Adrenal gland (tissue), 9 donors: ENCODE measurements at regions not wholly inside any gene's neighbourhood (a gene's known extent, or its start where the extent isn't known, plus 50 kb on each side); places are given as distances from the start of the nearest gene placed in this dataset.
"Not testable (repeated sequence)": the region's sequence is repeated elsewhere in the genome, so short reads cannot be mapped to it uniquely, and the experiment has no call there.

ENCODE experiments used
- DNase-seq, 7 donors: peaks; one replicate each; pipeline ENCODE4 v3.0.0-alpha.2; 2019 to 2020
- H3K27ac ChIP-seq, 5 donors: fragments of 200-600 bp; sonication (generic) in 4 of 5; 1 replicate in 3 of 5; 2 replicates in 2 of 5; pipeline versions ENCODE4 v1.5.1 to v1.8.0; 2016 to 2020; ENCODE audit warnings: mild to moderate bottlenecking in 1 of 5
- H3K27me3 ChIP-seq: fragments of 200-600 bp; 2 replicates; pipeline ENCODE4 v1.8.0; 2021
- H3K36me3 ChIP-seq, 2 donors: fragments of 200-600 bp; replicated peaks in 1 of 2; 1 replicate in 1 of 2; 2 replicates in 1 of 2; pipeline versions ENCODE4 v1.5.1 to v1.8.0; 2018 to 2022
- H3K4me1 ChIP-seq, 2 donors: fragments of 200-600 bp; replicated peaks in 1 of 2; 1 replicate in 1 of 2; 2 replicates in 1 of 2; pipeline versions ENCODE4 v1.5.1 to v1.8.0; 2018 to 2021
- H3K4me3 ChIP-seq, 4 donors: fragments of 200-600 bp; sonication (generic) in 3 of 4; one replicate each; pipeline ENCODE4 v1.5.1; 2016 to 2018
- H3K9me3 ChIP-seq, 3 donors: fragments of 200-600 bp; sonication (generic) in 1 of 3; replicated peaks in 1 of 3; 1 replicate in 2 of 3; 2 replicates in 1 of 3; pipeline versions ENCODE4 v1.5.1 to v1.8.0; 2016 to 2021
- POLR2A ChIP-seq, 2 donors: fragments of 450-650 bp; IDR thresholded peaks; one replicate each; pipeline ENCODE4 v1.6.1; 2017; ENCODE audit warnings: antibody characterized with exemption in 2 of 2, mild to moderate bottlenecking in 2 of 2, moderate library complexity in 1 of 2
- WGBS, 4 donors: extraction: QIAGEN DNeasy Blood & Tissue Kit in 2 of 4; methylation state at CpG; one replicate each; pipeline versions ENCODE4 v1.1.5 to v1.1.7; 2013 to 2017; 5-methylcytosine and 5-hydroxymethylcytosine counted together
- intact Hi-C, 2 donors: fragments of 100-400 bp; cut with DNase I; formaldehyde crosslinking; loops; one replicate each; pipeline versions ENCODE4 v1.14.1 to v1.15.0; 2022 to 2023
- TF ChIP-seq, protein P1 (sequence below), 6 experiments: fragments of 450-650 bp in 4 of 6; fragments of 200-600 bp in 2 of 6; sonication (generic) in 1 of 6; IDR thresholded peaks; 1 replicate in 5 of 6; 2 replicates in 1 of 6; pipeline versions ENCODE4 v1.5.1 to v1.8.0; 2016 to 2021; ENCODE audit warnings: antibody characterized with exemption in 6 of 6, mild to moderate bottlenecking in 2 of 6, moderate library complexity in 1 of 6
- donor health status: healthy with polysubstance abuse.
- donor health status: Bipolar disorder and iron deficiency.
- donor health status: DM: yes; HTN: yes; CAD: no.
- donor health status: DM: no; HTN: no; CAD: no.
- donor health status: DM: no; HTN: no; CAD: no.

DNA sequence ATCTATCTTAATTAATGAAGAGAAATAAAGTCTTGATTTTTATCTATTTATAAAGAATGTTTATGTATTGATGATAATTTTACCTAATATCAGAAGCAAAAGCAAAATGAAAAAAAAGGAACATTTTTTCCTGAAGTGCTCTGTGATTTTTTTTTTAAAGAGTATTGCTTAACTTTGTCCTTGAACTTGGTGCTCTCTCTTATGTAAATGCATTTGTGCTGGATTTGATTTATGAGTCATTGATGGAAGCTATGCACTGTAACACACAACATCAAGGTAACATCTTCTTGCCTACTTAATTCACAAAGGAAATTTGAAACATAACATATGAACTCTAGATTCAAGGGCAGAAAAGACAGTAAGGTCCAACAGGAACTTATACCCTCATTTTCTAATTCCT, 312.9 kb upstream of the CDH19 start:
- H3K4me1 ChIP-seq = no peaks in the 10 kb centered on the region
- H3K4me3 ChIP-seq = no peak overlapping the region
- intact Hi-C loops = no loop called here
- TF ChIP-seq, protein P1, sequence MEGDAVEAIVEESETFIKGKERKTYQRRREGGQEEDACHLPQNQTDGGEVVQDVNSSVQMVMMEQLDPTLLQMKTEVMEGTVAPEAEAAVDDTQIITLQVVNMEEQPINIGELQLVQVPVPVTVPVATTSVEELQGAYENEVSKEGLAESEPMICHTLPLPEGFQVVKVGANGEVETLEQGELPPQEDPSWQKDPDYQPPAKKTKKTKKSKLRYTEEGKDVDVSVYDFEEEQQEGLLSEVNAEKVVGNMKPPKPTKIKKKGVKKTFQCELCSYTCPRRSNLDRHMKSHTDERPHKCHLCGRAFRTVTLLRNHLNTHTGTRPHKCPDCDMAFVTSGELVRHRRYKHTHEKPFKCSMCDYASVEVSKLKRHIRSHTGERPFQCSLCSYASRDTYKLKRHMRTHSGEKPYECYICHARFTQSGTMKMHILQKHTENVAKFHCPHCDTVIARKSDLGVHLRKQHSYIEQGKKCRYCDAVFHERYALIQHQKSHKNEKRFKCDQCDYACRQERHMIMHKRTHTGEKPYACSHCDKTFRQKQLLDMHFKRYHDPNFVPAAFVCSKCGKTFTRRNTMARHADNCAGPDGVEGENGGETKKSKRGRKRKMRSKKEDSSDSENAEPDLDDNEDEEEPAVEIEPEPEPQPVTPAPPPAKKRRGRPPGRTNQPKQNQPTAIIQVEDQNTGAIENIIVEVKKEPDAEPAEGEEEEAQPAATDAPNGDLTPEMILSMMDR (IDR thresholded peaks at IDR 0.05) = no peak
- TF ChIP-seq POLR2A (IDR thresholded peaks at IDR 0.05) = no peak
- H3K27ac ChIP-seq = no peak overlapping the region
- no peak for DNase-seq
- H3K36me3 ChIP-seq = no peaks in the 10 kb centered on the region
- no peaks in the 10 kb centered on the region for H3K27me3 ChIP-seq
- no peaks in the 10 kb centered on the region for H3K9me3 ChIP-seq

DNA sequence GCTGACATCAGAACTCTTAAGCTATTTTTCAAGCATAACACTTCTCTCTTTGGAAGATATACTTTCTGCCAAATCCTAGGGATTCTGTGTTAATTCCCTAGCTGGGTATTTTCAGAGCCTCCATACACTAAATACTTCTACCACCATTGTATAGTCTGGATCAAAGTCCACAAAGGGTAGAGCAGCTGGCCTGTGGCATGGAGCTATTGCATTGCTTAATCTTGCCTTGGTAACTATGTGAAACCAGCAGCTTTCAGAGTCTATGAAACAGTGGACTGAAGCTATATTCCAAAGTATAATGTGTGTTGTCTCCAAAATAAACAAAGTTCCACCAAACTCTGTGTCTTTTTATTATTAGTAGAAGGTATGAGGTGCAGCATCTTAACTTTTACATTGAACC, 296.9 kb upstream of the CDH19 start:
- Histone ChIP-seq H3K4me1 (no peaks in the 10 kb centered on the region), H3K9me3 (no peaks in the 10 kb centered on the region), H3K27me3 (no peaks in the 10 kb centered on the region), H3K4me3 (no peak overlapping the region), H3K27ac (no peak overlapping the region), H3K36me3 (no peaks in the 10 kb centered on the region)
- no peak for TF ChIP-seq POLR2A (IDR thresholded peaks at IDR 0.05)
- TF ChIP-seq, protein P1 (IDR thresholded peaks at IDR 0.05) = no peak
- intact Hi-C loops = no loop called here
- no peak for DNase-seq

DNA sequence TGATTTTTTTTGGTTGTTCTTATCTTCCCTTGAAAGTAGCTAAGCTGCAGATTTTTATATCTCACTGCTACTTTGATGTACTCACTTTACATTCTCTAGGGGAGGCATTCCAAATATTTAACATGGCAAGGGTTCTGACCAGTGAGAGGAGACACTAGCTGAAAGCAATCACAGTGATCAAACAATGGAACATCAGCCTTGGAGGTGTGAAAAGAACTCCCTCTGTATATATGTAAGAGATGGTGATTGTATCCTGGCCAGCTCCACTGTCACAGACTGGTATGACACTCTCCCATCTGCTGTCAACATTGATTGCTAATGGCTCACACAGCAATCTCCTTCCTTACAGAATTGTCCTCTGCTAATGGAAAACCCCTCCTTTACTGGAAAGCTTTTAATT, 291.7 kb upstream of the CDH19 start:
- Histone ChIP-seq H3K4me1 (no peaks in the 10 kb centered on the region), H3K27me3 (no peaks in the 10 kb centered on the region), H3K27ac (no peak overlapping the region), H3K36me3 (no peaks in the 10 kb centered on the region), H3K9me3 (no peaks in the 10 kb centered on the region), H3K4me3 (no peak overlapping the region)
- TF ChIP-seq POLR2A (IDR thresholded peaks at IDR 0.05) = no peak
- TF ChIP-seq, protein P1 (IDR thresholded peaks at IDR 0.05) = no peak
- intact Hi-C loops = no loop called here
- no peak for DNase-seq

DNA sequence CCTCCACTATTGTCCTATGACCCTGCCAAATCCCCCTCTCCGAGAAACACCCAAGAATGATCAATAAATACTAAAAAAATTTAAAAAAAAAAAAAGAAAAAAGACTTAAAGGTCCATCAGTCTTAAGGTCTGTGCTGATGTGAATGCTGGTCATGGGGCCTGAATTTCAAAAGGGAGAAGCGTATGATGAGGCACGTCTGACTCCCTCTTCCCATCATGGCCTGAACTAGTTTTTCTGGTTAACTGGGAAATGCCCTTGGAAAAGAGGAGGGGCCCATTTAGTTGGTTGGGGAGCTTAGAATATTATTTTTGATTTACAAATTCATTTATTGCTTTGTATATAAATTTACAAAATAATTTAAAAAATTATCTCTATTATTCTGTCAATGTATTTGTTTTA, 291.0 kb upstream of the CDH19 start:
- intact Hi-C loops = no loop called here
- no peaks in the 10 kb centered on the region for H3K27me3 ChIP-seq
- 72 to 83% (median 78%) methylated on average over 2 to 3 of the region's 3 CpGs for WGBS, 4 donors

DNA sequence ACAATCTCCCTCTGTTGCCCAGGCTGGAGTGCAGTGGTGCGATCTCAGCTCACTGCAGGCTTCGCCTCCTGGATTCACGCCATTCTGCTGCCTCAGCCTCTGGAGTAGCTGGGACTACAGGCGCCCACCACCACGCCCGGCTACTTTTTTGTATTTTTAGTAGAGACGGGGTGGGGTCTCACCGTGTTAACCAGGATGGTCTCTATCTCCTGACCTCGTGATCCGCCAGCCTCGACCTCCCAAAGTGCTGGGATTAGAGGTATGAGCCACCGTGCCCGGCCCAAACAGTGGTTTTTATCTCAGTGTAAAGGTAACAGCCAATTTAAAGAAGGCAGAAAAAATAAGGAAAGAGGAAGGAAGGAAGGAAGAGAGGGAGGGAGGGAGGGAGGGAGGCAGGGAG, 288.5 kb upstream of the CDH19 start:
- H3K36me3 ChIP-seq, intact Hi-C loops, H3K4me1 ChIP-seq, H3K27me3 ChIP-seq, H3K9me3 ChIP-seq, DNase-seq, H3K4me3 ChIP-seq, H3K27ac ChIP-seq: not testable (repeated sequence)
- WGBS, 4 donors = 89 to 96% (median 92%) methylated on average over 13 of the region's 13 CpGs

More for the DNA sequence above, 291.0 kb upstream of the CDH19 start:
- Histone ChIP-seq H3K27ac (no peak overlapping the region), H3K9me3 (no peaks in the 10 kb centered on the region), H3K36me3 (no peaks in the 10 kb centered on the region), H3K4me3 (no peak overlapping the region), H3K4me1 (no peaks in the 10 kb centered on the region)
- DNase-seq = no peak
- TF ChIP-seq POLR2A (IDR thresholded peaks at IDR 0.05) = no peak
- TF ChIP-seq, protein P1 (IDR thresholded peaks at IDR 0.05) = no peak
